Endothelial cell of umbilical vein (primary cell): ENCODE measurements at regions not wholly inside any gene's neighbourhood (a gene's known extent, or its start where the extent isn't known, plus 50 kb on each side); places are given as distances from the start of the nearest gene placed in this dataset.
"Not testable (repeated sequence)": the region's sequence is repeated elsewhere in the genome, so short reads cannot be mapped to it uniquely, and the experiment has no call there.

Experiments used
- BruUV-seq: library from RNA; stranded (reverse); fragments of 400-500 nt; replicated peaks from 2 replicates; lab custom pipeline; 2021; lab: Mats Ljungman, UMichigan
- CTCF ChIA-PET: fragments of 300-600, 350-600 bp; sonication (Branson Sonifier 250); formaldehyde crosslinking; loops from one replicate; lab custom pipeline; 2021; ENCODE audit warnings: antibody characterized with exemption, inconsistent platforms; lab: Charles Lee
- POLR2A ChIA-PET: fragments of 300-600, 350-600 bp; sonication (Branson Sonifier 250); formaldehyde crosslinking; loops from one replicate; lab custom pipeline; 2021; ENCODE audit warnings: antibody characterized with exemption, inconsistent platforms; lab: Charles Lee
- DNase-seq: peaks from one replicate; pipeline ENCODE4 v3.0.0-alpha.2; 2011; ENCODE audit warnings: low read depth, low spot score
- FAIRE-seq: peaks from 2 replicates; lab custom pipeline; 2011; peaks lifted over from hg19 to GRCh38; lab: Jason Lieb, UNC
- H2AFZ ChIP-seq: 2 replicates; pipeline ENCODE4 v1.6.0; 2012; ENCODE audit warnings: low read depth, low read length, control low read depth, inconsistent platforms
- H3K27ac ChIP-seq: 2 replicates; pipeline ENCODE4 v1.5.1; 2011; ENCODE audit warnings: low read depth, mild to moderate bottlenecking, control low read depth, low read length, moderate library complexity; ENCODE audit not compliant: insufficient read depth
- H3K27me3 ChIP-seq, 2 experiments: 2 replicates each; pipeline versions ENCODE4 v1.6.0 to v1.6.1; 2011; ENCODE audit warnings: low read length in 2 of 2, mixed read lengths in 1 of 2; ENCODE audit not compliant: control insufficient read depth in 2 of 2, insufficient read depth in 2 of 2
- H3K36me3 ChIP-seq, 2 experiments: 2 replicates in 1 of 2; 3 replicates in 1 of 2; pipeline ENCODE4 v1.5.1; 2011; ENCODE audit warnings: low read length in 2 of 2, mild to moderate bottlenecking in 1 of 2, moderate library complexity in 1 of 2; ENCODE audit not compliant: control insufficient read depth in 2 of 2, insufficient read depth in 2 of 2; ENCODE audit errors: extremely low read depth in 1 of 2
- H3K4me1 ChIP-seq: 3 replicates; pipeline ENCODE4 v1.5.1; 2011; ENCODE audit warnings: mild to moderate bottlenecking, low read length; ENCODE audit not compliant: control insufficient read depth, insufficient read depth; ENCODE audit errors: extremely low read depth
- H3K4me2 ChIP-seq: 2 replicates; pipeline ENCODE4 v1.6.1; 2011; ENCODE audit warnings: low read length, control low read depth, mixed read lengths; ENCODE audit not compliant: insufficient read depth
- H3K4me3 ChIP-seq, 3 experiments: fragments of 200-600 bp in 1 of 3; sonication (generic), shearing (Covaris generic) in 1 of 3; replicated peaks in 1 of 3; 2 replicates each; pipeline ENCODE4 v1.5.1; 2011 to 2016; ENCODE audit warnings: control low read depth in 3 of 3, low read length in 3 of 3, mild to moderate bottlenecking in 2 of 3, inconsistent platforms in 1 of 3, low read depth in 1 of 3, moderate library complexity in 1 of 3; ENCODE audit not compliant: insufficient read depth in 1 of 3
- H3K79me2 ChIP-seq: 2 replicates; pipeline ENCODE4 v1.6.0; 2012; ENCODE audit warnings: low read length, inconsistent platforms; ENCODE audit not compliant: control insufficient read depth, insufficient read depth
- H3K9ac ChIP-seq: replicated peaks from 2 replicates; pipeline ENCODE3; 2011; ENCODE audit warnings: low read length, control low read depth; ENCODE audit not compliant: insufficient read depth; ENCODE audit errors: extremely low read depth
- H3K9me1 ChIP-seq: replicated peaks from 3 replicates; pipeline ENCODE4 v1.6.0; 2011; ENCODE audit warnings: mild to moderate bottlenecking, low read length; ENCODE audit not compliant: control insufficient read depth, insufficient read depth; ENCODE audit errors: extremely low read depth
- H3K9me3 ChIP-seq: replicated peaks from 2 replicates; pipeline ENCODE4 v1.5.1; 2012; ENCODE audit warnings: low read length, inconsistent platforms; ENCODE audit not compliant: control insufficient read depth, insufficient read depth
- H4K20me1 ChIP-seq: replicated peaks from 2 replicates; pipeline ENCODE3; 2011; ENCODE audit warnings: mild to moderate bottlenecking, low read length; ENCODE audit not compliant: control insufficient read depth, insufficient read depth; ENCODE audit errors: extremely low read depth
- EZH2 ChIP-seq: IDR thresholded peaks from 2 replicates; pipeline ENCODE4 v1.6.1; 2012; ENCODE audit warnings: borderline replicate concordance, low read depth, mild to moderate bottlenecking, moderate library complexity, low read length, inconsistent platforms; ENCODE audit not compliant: severe bottlenecking
- FOS ChIP-seq: IDR thresholded peaks from 2 replicates; pipeline ENCODE4 v1.6.1; 2011; ENCODE audit warnings: mild to moderate bottlenecking, low read length, moderate library complexity, borderline replicate concordance; ENCODE audit not compliant: insufficient read depth
- GATA2 ChIP-seq: IDR thresholded peaks from 2 replicates; pipeline ENCODE4 v1.7.0; 2011; ENCODE audit warnings: low read depth, mild to moderate bottlenecking, moderate library complexity, mixed read lengths, low read length; ENCODE audit not compliant: insufficient read length, insufficient read depth
- JUN ChIP-seq: IDR thresholded peaks from 2 replicates; pipeline ENCODE4 v1.6.1; 2011; ENCODE audit warnings: borderline replicate concordance, low read depth; ENCODE audit not compliant: insufficient read length, insufficient read depth
- MYC ChIP-seq: IDR thresholded peaks from one replicate; pipeline ENCODE4 v1.6.1; 2011; ENCODE audit warnings: mild to moderate bottlenecking, low read depth, low read length
- POLR2A ChIP-seq: IDR thresholded peaks from 2 replicates; pipeline ENCODE4 v1.6.1; 2012; ENCODE audit warnings: low read depth, mild to moderate bottlenecking, control low read depth, low read length
- POLR2AphosphoS5 ChIP-seq: IDR thresholded peaks from 2 replicates; pipeline ENCODE4 v1.6.1; 2012; ENCODE audit warnings: low read depth, mild to moderate bottlenecking, control low read depth, low read length, moderate library complexity; ENCODE audit not compliant: insufficient read depth
- dilution Hi-C: fragments of 300-500 bp; cut with MboI; formaldehyde crosslinking; loops from one replicate; pipeline ENCODE4 v1.15.0; 2019; ENCODE audit warnings: low sequenced_read_pairs; ENCODE audit not compliant: extremely low pct_ligation_motif_present
- intact Hi-C: fragments of 100-400 bp; cut with micrococcal nuclease; formaldehyde crosslinking; loops from one replicate; pipeline ENCODE4 v1.10.0; 2022
- TF ChIP-seq, protein P1 (sequence below), 2 donors: IDR thresholded peaks; 1 replicate in 1 of 2; 2 replicates in 1 of 2; pipeline ENCODE4 v1.5.1; 2011; ENCODE audit warnings: low read length in 2 of 2, mild to moderate bottlenecking in 2 of 2, moderate library complexity in 2 of 2, control low read depth in 1 of 2, inconsistent platforms in 1 of 2, low read depth in 1 of 2; ENCODE audit not compliant: insufficient read depth in 1 of 2; ENCODE audit errors: extremely low read depth in 1 of 2
- TF ChIP-seq, protein P2 (sequence below): IDR thresholded peaks from 2 replicates; pipeline ENCODE4 v1.6.1; 2011; ENCODE audit not compliant: insufficient read depth, insufficient read length

DNA sequence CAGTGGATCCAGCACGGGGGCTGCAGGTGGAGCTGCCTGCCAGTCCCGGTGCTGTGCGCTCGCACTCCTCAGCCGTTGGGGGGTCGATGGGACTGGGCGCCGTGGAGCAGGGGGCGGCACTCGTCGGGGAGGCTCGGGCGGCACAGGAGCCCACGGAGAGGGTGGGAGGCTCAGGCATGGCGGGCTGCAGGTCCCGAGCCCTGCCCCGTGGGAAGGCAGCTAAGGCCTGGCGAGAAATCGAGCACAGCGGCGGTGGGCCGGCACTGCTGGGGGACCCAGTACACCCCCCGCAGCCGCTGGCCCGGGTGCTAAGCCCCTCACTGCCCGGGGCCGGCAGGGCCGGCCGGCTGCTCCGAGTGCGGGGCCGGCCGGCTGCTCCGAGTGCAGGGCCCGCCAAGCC, 52.3 kb upstream of the MARK1 start:
- FAIRE-seq, H3K4me1 ChIP-seq, H3K79me2 ChIP-seq, CTCF ChIA-PET, H3K36me3 ChIP-seq, intact Hi-C loops, H3K4me2 ChIP-seq, H4K20me1 ChIP-seq, H3K9me3 ChIP-seq, H2AFZ ChIP-seq, DNase-seq, dilution Hi-C loops, H3K9me1 ChIP-seq, H3K27ac ChIP-seq, POLR2A ChIA-PET, H3K4me3 ChIP-seq, H3K9ac ChIP-seq, H3K27me3 ChIP-seq, BruUV-seq: not testable (repeated sequence)

DNA sequence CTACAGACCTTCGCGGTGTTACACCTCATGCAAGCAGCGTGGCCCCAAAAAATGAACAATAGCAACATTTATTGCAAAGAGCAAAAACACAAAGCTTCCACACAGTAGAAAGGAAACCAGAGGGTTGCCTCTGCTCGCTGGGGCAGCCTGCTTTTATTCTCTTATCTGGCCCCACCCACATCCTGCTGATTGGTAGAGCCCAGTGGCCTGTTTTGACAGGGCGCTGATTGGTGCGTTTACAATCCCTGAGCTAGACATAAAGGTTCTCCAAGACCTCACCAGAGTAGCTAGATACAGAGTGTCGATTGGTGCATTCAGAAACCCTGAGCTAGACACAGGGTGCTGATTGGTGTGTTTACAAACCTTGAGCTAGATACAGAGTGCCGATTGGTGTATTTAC, 52.8 kb upstream of the MARK1 start:
- H3K4me2 ChIP-seq, dilution Hi-C loops, POLR2A ChIA-PET, H3K79me2 ChIP-seq, H3K9ac ChIP-seq, H2AFZ ChIP-seq, H4K20me1 ChIP-seq, DNase-seq, H3K36me3 ChIP-seq, BruUV-seq, H3K4me3 ChIP-seq, CTCF ChIA-PET, H3K27ac ChIP-seq, H3K4me1 ChIP-seq, H3K9me1 ChIP-seq, intact Hi-C loops, H3K9me3 ChIP-seq, FAIRE-seq, H3K27me3 ChIP-seq: not testable (repeated sequence)

DNA sequence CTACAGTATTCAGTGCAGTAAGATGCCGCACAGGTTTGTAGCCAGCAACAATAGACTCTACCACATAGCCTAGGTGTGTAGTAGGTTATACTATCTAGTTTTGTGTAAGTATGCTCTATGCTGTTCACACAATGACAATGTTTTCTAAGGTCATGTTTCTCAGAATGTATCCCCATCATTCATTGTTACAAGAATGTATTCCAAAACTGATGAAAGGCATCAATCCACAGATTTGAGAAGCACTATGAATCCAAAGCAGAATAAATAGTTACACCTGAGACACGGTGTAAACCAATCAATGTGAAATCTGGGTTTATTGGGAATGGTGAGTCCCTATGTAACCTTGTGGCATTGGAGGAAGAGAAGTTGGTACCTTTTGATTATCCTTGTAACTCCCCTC, 54.5 kb upstream of the MARK1 start:
- no peaks in the 10 kb centered on the region for H3K4me1 ChIP-seq
- no TSS peak for BruUV-seq
- no peak for DNase-seq
- no peaks in the 10 kb centered on the region for H3K79me2 ChIP-seq
- no peak overlapping the region for H3K9ac ChIP-seq
- ChIA-PET POLR2A (no interaction called here), CTCF (no interaction called here)
- H3K4me2 ChIP-seq: no peak overlapping the region
- no peaks in the 10 kb centered on the region for H3K36me3 ChIP-seq
- H3K27ac ChIP-seq: no peak overlapping the region
- H3K27me3 ChIP-seq: no peaks in the 10 kb centered on the region
- TF ChIP-seq JUN (no peak), FOS (no peak), MYC (no peak), GATA2 (no peak), POLR2AphosphoS5 (no peak), EZH2 (no peak), POLR2A (no peak)
- TF ChIP-seq, protein P1, sequence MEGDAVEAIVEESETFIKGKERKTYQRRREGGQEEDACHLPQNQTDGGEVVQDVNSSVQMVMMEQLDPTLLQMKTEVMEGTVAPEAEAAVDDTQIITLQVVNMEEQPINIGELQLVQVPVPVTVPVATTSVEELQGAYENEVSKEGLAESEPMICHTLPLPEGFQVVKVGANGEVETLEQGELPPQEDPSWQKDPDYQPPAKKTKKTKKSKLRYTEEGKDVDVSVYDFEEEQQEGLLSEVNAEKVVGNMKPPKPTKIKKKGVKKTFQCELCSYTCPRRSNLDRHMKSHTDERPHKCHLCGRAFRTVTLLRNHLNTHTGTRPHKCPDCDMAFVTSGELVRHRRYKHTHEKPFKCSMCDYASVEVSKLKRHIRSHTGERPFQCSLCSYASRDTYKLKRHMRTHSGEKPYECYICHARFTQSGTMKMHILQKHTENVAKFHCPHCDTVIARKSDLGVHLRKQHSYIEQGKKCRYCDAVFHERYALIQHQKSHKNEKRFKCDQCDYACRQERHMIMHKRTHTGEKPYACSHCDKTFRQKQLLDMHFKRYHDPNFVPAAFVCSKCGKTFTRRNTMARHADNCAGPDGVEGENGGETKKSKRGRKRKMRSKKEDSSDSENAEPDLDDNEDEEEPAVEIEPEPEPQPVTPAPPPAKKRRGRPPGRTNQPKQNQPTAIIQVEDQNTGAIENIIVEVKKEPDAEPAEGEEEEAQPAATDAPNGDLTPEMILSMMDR (IDR thresholded peaks at IDR 0.05; ENCODE audit: extremely low read depth in 1 of 2, insufficient read depth in 1 of 2, low read depth in 1 of 2, low read length in 2 of 2): no peak
- TF ChIP-seq, protein P2, sequence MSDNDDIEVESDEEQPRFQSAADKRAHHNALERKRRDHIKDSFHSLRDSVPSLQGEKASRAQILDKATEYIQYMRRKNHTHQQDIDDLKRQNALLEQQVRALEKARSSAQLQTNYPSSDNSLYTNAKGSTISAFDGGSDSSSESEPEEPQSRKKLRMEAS: no peak
- no peaks in the 10 kb centered on the region for H3K9me3 ChIP-seq
- intact Hi-C loops: no loop called here
- no peaks in the 10 kb centered on the region for H4K20me1 ChIP-seq
- no peaks in the 10 kb centered on the region for H3K9me1 ChIP-seq
- FAIRE-seq: no peak
- dilution Hi-C loops: no loop called here
- H3K4me3 ChIP-seq: no peak overlapping the region
- no peak overlapping the region for H2AFZ ChIP-seq
